ENCODE measurements at regions not wholly inside any gene's neighbourhood (a gene's known extent, or its start where the extent isn't known, plus 50 kb on each side); places are given as distances from the start of the nearest gene placed in this dataset.

GRCh38 chr11:70572974-70573260, 174.6 kb downstream of the CTTN start:
- no peaks in the 10 kb centered on the region for H3K27me3 ChIP-seq (ENCODE audit: insufficient read depth, low read length)
- no peaks in the 10 kb centered on the region for H4K20me1 ChIP-seq (ENCODE audit: control insufficient read depth, insufficient read depth, insufficient read length)
- H3K9me3 ChIP-seq (ENCODE audit: control insufficient read depth, low read depth, low read length), result no peaks in the 10 kb centered on the region
- H3K4me2 ChIP-seq (ENCODE audit: insufficient read depth, insufficient read length, low read length), result no peak overlapping the region
- H4K8ac ChIP-seq (replicated peaks; ENCODE audit: insufficient read length, low read depth, low read length), result no peak overlapping the region
- Mint-ChIP-seq H3K36me3 (ENCODE audit: insufficient read depth in 1 of 3, low read depth in 3 of 3) (no peaks in the 10 kb centered on the region), H3K9me3 (no peaks in the 10 kb centered on the region), H3K27me3 (ENCODE audit: low read depth) (peaks cover 2% of the 10 kb centered on the region; the same call in 1 of the 2 replicates), H3K4me3 (no peak overlapping the region; a peak in 1 of 5 replicates), H3K27ac (no peak overlapping the region), H3K4me1 (peaks cover 18 to 32% of the 10 kb centered on the region in 2 experiments)
- H3K79me2 ChIP-seq (ENCODE audit: insufficient read depth, low read length), result no peaks in the 10 kb centered on the region
- H4K5ac ChIP-seq (ENCODE audit: insufficient read length, low read depth, low read length), result no peak overlapping the region
- WGBS (ENCODE audit: extremely low coverage, insufficient read length, low lambda C conversion rate), result no CpG with 5 or more reads among the region's 18 CpGs
- peaks cover 2% of the 10 kb centered on the region for H3K4me1 ChIP-seq (ENCODE audit: insufficient read depth, low read length)
- H2BK20ac ChIP-seq (ENCODE audit: low read depth, low read length, poor library complexity, severe bottlenecking), result no peak overlapping the region
- H2AK5ac ChIP-seq (ENCODE audit: insufficient read length, low read length), result no peak overlapping the region
- DNase-seq, result no peak
- H3K27ac ChIP-seq (ENCODE audit: insufficient read length, low read depth, low read length), result no peak overlapping the region
- no peak overlapping the region for H3K18ac ChIP-seq (ENCODE audit: insufficient read length, low read depth, low read length)
- H3K23ac ChIP-seq (ENCODE audit: insufficient read length, low read depth, low read length), result no peak overlapping the region
- no peak overlapping the region for H2AFZ ChIP-seq (ENCODE audit: low read length)
- no peak overlapping the region for H3K9ac ChIP-seq (ENCODE audit: extremely low read depth, insufficient read length, low read length)
- no peak overlapping the region for H3T11ph ChIP-seq (ENCODE audit: low read length)
- no peak for TF ChIP-seq CTCF (conservative IDR thresholded peaks at IDR 0.05)
- H2BK5ac ChIP-seq (ENCODE audit: insufficient read length, low read length), result no peak overlapping the region
- no peak overlapping the region for H3K56ac ChIP-seq (ENCODE audit: insufficient read length, low read depth, low read length)
- H3K23me2 ChIP-seq (ENCODE audit: insufficient read length, low read depth, low read length, poor library complexity, severe bottlenecking), result no peaks in the 10 kb centered on the region
- no peak overlapping the region for H3K4ac ChIP-seq (ENCODE audit: low read depth, low read length)
- no peaks in the 10 kb centered on the region for H3K79me1 ChIP-seq (ENCODE audit: insufficient read depth, low read depth, low read length, poor library complexity, severe bottlenecking)
- H2BK12ac ChIP-seq (ENCODE audit: insufficient read length, low read depth, low read length), result no peak overlapping the region
- no peak overlapping the region for H4K91ac ChIP-seq (ENCODE audit: insufficient read length, low read depth, low read length)
- no peak overlapping the region for H2BK120ac ChIP-seq (ENCODE audit: low read depth, low read length, poor library complexity, severe bottlenecking)
- no peak overlapping the region for H3K14ac ChIP-seq (ENCODE audit: insufficient read depth, low read length)
- H2BK15ac ChIP-seq (ENCODE audit: low read depth, low read length), result no peak overlapping the region
